HEK293 (cell line): ENCODE measurements at regions not wholly inside any gene's neighbourhood (a gene's known extent, or its start where the extent isn't known, plus 50 kb on each side); places are given as distances from the start of the nearest gene placed in this dataset.

Source experiments
- CTCF ChIP-seq: fragments of 450-650 bp; formaldehyde crosslinking; IDR thresholded peaks from 2 replicates; pipeline ENCODE4 v1.5.1; 2016; ENCODE audit warnings: missing biosample characterization, missing genetic modification characterization
- HIC1 ChIP-seq: fragments of 450-650 bp; formaldehyde crosslinking; IDR thresholded peaks from 2 replicates; pipeline ENCODE4 v1.5.1; 2016; ENCODE audit warnings: missing biosample characterization, missing genetic modification characterization
- ZNF660 ChIP-seq: fragments of 450-650 bp; IDR thresholded peaks from 2 replicates; pipeline ENCODE4 v1.5.1; 2018; ENCODE audit warnings: missing biosample characterization, mild to moderate bottlenecking, missing genetic modification characterization

- TF ChIP-seq ZNF660 (tag by site-specific recombination) (no peak), CTCF (tag by site-specific recombination) (no peak), HIC1 (tag by site-specific recombination) (no peak)
Observed at GRCh38 chr14:101116065-101116464, 212.5 kb upstream of the RTL1 start.
